MM.1S (cell line): ENCODE measurements at regions not wholly inside any gene's neighbourhood (a gene's known extent, or its start where the extent isn't known, plus 50 kb on each side); places are given as distances from the start of the nearest gene placed in this dataset.

ENCODE experiments used
- DNase-seq: peaks from one replicate; pipeline ENCODE4 v3.0.0-alpha.2; 2015
- H2AFZ ChIP-seq: fragments of 300-600 bp; sonication (generic); 2 replicates; pipeline ENCODE4 v1.6.0; 2016; ENCODE audit warnings: antibody characterized with exemption, low read length
- H3F3A ChIP-seq: fragments of 300-600 bp; sonication (generic); 2 replicates; pipeline ENCODE4 v1.6.1; 2016; ENCODE audit warnings: mild to moderate bottlenecking, antibody characterized with exemption, low read length, moderate library complexity, mixed read lengths; ENCODE audit not compliant: insufficient read depth
- H3K27ac ChIP-seq: fragments of 300-600 bp; sonication (generic); 2 replicates; pipeline ENCODE4 v1.5.1; 2016; ENCODE audit warnings: mild to moderate bottlenecking, low read length
- H3K27me3 ChIP-seq: fragments of 300-600 bp; sonication (generic); replicated peaks from 2 replicates; pipeline ENCODE4 v1.6.0; 2016; ENCODE audit warnings: low read length; ENCODE audit not compliant: insufficient read depth
- H3K36me3 ChIP-seq: fragments of 300-600 bp; sonication (generic); replicated peaks from 2 replicates; pipeline ENCODE4 v1.6.1; 2016; ENCODE audit warnings: mild to moderate bottlenecking, low read length, mixed read lengths; ENCODE audit not compliant: insufficient read depth
- H3K4me1 ChIP-seq: fragments of 300-600 bp; sonication (generic); 2 replicates; pipeline ENCODE4 v1.6.1; 2016; ENCODE audit warnings: low read length, mixed read lengths
- H3K4me2 ChIP-seq: fragments of 300-600 bp; sonication (generic); 2 replicates; pipeline ENCODE4 v1.6.0; 2016; ENCODE audit warnings: low read depth, low read length
- H3K4me3 ChIP-seq: fragments of 300-600 bp; sonication (generic); 2 replicates; pipeline ENCODE4 v1.5.1; 2016; ENCODE audit warnings: low read length, mixed read lengths
- H3K79me2 ChIP-seq: fragments of 300-600 bp; sonication (generic); 2 replicates; pipeline ENCODE4 v1.6.1; 2016; ENCODE audit warnings: mixed run types, low read length, mixed read lengths
- H3K9ac ChIP-seq: fragments of 300-600 bp; sonication (generic); 2 replicates; pipeline ENCODE4 v1.6.1; 2016; ENCODE audit warnings: low read length, mixed read lengths
- H3K9me2 ChIP-seq: fragments of 300-600 bp; sonication (generic); replicated peaks from 2 replicates; pipeline ENCODE4 v1.6.1; 2016; ENCODE audit warnings: mild to moderate bottlenecking, low read length, mixed read lengths; ENCODE audit not compliant: insufficient read depth
- H3K9me3 ChIP-seq: fragments of 300-600 bp; sonication (generic); replicated peaks from 2 replicates; pipeline ENCODE4 v1.6.1; 2016; ENCODE audit warnings: mild to moderate bottlenecking, low read length, mixed read lengths; ENCODE audit not compliant: insufficient read depth
- H4K20me1 ChIP-seq: fragments of 300-600 bp; sonication (generic); 2 replicates; pipeline ENCODE4 v1.6.1; 2016; ENCODE audit warnings: mild to moderate bottlenecking, low read length, moderate library complexity, mixed read lengths; ENCODE audit not compliant: insufficient read depth
- EZH2 ChIP-seq: fragments of 300-600 bp; sonication (generic); optimal IDR thresholded peaks from 2 replicates; pipeline ENCODE3; 2017; ENCODE audit warnings: low read depth, mild to moderate bottlenecking, antibody characterized with exemption, low read length, mixed read lengths
- EZH2phosphoT487 ChIP-seq: fragments of 300-600 bp; sonication (generic); IDR thresholded peaks from 2 replicates; pipeline ENCODE4 v1.6.1; 2018; ENCODE audit warnings: antibody characterized with exemption, low read length
- TF ChIP-seq, protein P1 (sequence below): fragments of 300-600 bp; sonication (generic); IDR thresholded peaks from 2 replicates; pipeline ENCODE4 v1.5.1; 2016; ENCODE audit warnings: antibody characterized with exemption, low read length, mixed read lengths

DNA sequence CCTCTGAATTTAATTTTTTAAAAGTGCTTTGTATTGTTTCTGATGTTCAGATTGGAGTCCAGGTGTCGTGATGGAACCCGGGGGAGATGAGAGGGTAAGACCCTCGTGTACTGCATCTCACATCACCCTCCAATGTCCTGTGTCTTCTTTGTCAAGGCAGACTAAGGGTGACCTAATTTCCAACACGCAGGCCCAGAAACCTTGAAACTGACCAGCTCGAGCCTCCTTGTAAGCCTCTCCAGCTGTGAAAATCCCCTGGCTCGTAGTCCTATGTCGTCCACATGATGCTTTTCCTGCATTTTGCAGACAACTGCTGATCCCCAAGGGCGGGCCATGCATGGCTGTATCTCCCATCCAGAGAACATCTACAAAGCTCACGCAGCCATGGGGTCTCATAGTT, 220.2 kb downstream of the ARHGAP12 start:
- TF ChIP-seq, protein P1, sequence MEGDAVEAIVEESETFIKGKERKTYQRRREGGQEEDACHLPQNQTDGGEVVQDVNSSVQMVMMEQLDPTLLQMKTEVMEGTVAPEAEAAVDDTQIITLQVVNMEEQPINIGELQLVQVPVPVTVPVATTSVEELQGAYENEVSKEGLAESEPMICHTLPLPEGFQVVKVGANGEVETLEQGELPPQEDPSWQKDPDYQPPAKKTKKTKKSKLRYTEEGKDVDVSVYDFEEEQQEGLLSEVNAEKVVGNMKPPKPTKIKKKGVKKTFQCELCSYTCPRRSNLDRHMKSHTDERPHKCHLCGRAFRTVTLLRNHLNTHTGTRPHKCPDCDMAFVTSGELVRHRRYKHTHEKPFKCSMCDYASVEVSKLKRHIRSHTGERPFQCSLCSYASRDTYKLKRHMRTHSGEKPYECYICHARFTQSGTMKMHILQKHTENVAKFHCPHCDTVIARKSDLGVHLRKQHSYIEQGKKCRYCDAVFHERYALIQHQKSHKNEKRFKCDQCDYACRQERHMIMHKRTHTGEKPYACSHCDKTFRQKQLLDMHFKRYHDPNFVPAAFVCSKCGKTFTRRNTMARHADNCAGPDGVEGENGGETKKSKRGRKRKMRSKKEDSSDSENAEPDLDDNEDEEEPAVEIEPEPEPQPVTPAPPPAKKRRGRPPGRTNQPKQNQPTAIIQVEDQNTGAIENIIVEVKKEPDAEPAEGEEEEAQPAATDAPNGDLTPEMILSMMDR = no peak
- TF ChIP-seq EZH2phosphoT487 (no peak), EZH2 (no peak)
- no peak overlapping the region for H3K4me2 ChIP-seq
- no peaks in the 10 kb centered on the region for H3K79me2 ChIP-seq
- H3K4me3 ChIP-seq = no peak overlapping the region
- H2AFZ ChIP-seq = no peak overlapping the region
- peaks cover 26% of the 10 kb centered on the region for H3K4me1 ChIP-seq
- no peaks in the 10 kb centered on the region for H3K27me3 ChIP-seq
- H3K9me2 ChIP-seq = no peaks in the 10 kb centered on the region
- no peak overlapping the region for H3K9ac ChIP-seq
- H3K9me3 ChIP-seq = no peaks in the 10 kb centered on the region
- 0 out of 2 replicates have a peak, but pooled peaks cover 5% of the 10 kb centered on the region for H3F3A ChIP-seq
- no peaks in the 10 kb centered on the region for H4K20me1 ChIP-seq
- H3K27ac ChIP-seq = no peak overlapping the region
- DNase-seq = no peak
- H3K36me3 ChIP-seq = no peaks in the 10 kb centered on the region

DNA sequence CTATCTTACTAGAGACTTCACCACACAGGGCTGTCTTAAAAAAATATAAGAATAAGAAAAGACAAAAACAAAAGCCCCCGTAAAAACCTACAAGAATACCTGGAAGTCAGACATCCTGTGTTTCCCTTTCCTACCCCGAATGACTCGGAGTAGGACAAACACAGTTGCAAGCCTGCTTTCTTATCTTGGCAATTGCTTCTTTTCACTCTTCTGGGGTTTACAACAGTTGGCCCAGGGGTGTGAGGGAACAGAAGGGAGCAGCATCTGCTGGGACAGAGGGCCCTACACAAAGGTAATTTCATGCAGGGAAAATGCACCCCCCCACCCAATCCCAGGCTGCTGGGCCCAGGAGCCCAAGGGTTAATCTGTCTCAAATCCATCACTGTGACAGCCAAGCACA, 220.6 kb downstream of the ARHGAP12 start:
- TF ChIP-seq EZH2phosphoT487 (no peak), EZH2 (no peak)
- TF ChIP-seq, protein P1 = no peak
- Histone ChIP-seq H3K9ac (no peak overlapping the region; the same call in 1 of the 2 replicates), H3K4me3 (no peak overlapping the region), H3K9me2 (no peaks in the 10 kb centered on the region), H3K79me2 (no peaks in the 10 kb centered on the region), H4K20me1 (no peaks in the 10 kb centered on the region), H3F3A (0 out of 2 replicates have a peak, but pooled peaks cover 5% of the 10 kb centered on the region), H3K4me1 (peaks cover 26% of the 10 kb centered on the region), H3K9me3 (no peaks in the 10 kb centered on the region), H3K27me3 (no peaks in the 10 kb centered on the region), H3K36me3 (no peaks in the 10 kb centered on the region), H3K27ac (peak overlapping the region; percentile 44; the same call in 1 of the 2 replicates), H3K4me2 (peak overlapping the region; percentile 71), H2AFZ (peak overlapping the region; percentile 80)
- DNase-seq = no peak

DNA sequence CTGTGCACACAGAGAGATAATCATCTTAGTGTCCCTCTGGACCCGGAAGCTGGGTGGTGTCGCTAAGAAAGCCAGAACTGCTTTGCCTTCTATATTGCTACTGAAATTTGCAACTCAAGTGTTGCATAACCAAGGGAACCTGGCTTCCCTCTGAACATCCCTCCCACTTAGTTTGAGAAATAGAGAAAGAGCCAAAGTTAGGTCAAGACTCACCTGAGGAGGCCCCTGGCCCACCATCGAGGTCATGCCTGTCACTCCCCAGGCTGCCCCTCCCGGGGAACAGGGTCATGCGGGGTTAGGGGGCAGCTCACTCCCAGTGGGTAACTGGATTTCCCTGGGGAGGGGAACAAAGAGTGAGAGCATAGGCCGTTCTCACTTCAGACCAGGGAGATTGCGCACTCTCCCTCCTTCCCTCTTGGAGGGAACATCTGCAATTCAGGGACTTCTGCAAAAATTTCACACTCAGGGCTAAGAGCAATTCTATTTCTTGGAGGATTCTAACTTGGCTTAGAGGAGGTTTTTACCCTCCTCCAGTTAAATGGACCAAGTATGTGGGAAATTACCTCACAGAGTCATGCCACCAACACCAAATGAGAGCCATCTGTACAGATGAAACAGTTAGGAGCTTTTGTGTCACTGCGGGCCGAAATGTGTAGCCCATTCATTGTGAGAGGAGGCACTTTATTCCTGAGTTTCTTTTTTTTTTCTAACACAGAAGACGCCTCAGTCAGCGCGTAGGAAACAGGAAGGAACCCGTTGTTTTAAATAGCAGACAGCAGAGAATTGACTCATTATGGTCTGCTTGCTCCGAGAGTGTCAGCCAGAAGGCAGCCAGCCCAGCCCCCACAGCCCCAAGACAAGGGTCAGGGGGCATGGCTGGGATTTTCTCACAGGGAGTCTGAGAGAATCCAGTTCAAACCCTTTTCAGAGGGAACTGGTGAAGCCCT, 221.3 kb downstream of the ARHGAP12 start:
- H3K27me3 ChIP-seq = no peaks in the 10 kb centered on the region
- peak overlapping the region; percentile 44; the same call in 1 of the 2 replicates for H3K27ac ChIP-seq
- H2AFZ ChIP-seq = peak overlapping the region; percentile 80
- H3K36me3 ChIP-seq = no peaks in the 10 kb centered on the region
- peak; percentile 59 for DNase-seq
- H3K4me3 ChIP-seq = peak overlapping the region; percentile 33; the same call in 1 of the 2 replicates
- H3K9me3 ChIP-seq = no peaks in the 10 kb centered on the region
- H4K20me1 ChIP-seq = no peaks in the 10 kb centered on the region
- H3K79me2 ChIP-seq = no peaks in the 10 kb centered on the region
- H3K9me2 ChIP-seq = no peaks in the 10 kb centered on the region
- peak overlapping the region; percentile 10; the same call in 1 of the 2 replicates for H3K9ac ChIP-seq
- 0 out of 2 replicates have a peak, but pooled peaks cover 5% of the 10 kb centered on the region for H3F3A ChIP-seq
- peak overlapping the region; percentile 71 for H3K4me2 ChIP-seq
- H3K4me1 ChIP-seq = peaks cover 26% of the 10 kb centered on the region
- TF ChIP-seq EZH2phosphoT487 (no peak), EZH2 (no peak)
- TF ChIP-seq, protein P1 = no peak
